NOMO-1 treated with DMSO at 0.1 percent for 48 hours (cell line): ENCODE measurements at regions not wholly inside any gene's neighbourhood (a gene's known extent, or its start where the extent isn't known, plus 50 kb on each side); places are given as distances from the start of the nearest gene placed in this dataset.
"Not testable (repeated sequence)": the region's sequence is repeated elsewhere in the genome, so short reads cannot be mapped to it uniquely, and the experiment has no call there.

Experiments
- DNase-seq: peaks from one replicate; lab custom pipeline; 2025; ENCODE audit not compliant: unreplicated experiment; lab: John Stamatoyannopoulos, UW

DNA sequence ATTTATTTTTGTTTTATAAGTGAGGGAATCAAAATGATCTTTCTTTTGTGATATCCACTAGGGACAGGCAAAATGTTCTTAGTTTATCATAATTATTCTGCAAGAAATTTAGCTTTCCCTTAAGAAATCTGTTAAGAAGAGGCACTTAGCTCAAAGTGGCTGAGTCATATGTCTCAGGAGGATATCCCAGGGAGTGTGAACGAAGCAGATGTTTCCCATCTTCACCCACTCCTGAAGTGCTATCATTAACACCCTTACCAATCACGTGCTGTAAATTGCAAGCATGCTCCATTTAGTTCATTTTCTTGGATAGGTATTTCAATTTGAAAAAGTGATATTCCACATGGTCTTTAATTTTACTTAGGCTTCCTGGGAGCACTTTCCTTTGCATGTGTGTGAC is 774.3 kb upstream of the TMEFF2 start:
- no peak for DNase-seq

DNA sequence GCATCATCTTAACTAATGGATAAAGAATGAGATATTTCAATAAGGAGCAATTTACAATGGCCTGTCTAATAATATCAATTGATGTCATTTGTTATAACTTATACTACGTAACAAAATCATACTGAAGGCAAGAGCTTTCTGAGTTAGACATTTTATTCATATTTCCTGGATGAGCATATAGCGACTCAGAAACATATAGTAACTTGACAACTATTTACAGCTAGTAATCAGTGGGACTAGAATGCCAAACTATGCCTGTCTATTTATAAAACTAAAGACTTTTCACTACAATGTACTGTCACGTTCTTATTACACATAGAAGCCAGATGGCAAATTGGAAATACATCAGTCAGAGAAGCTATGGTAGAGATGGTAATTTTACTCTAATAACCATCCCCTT is 766.2 kb upstream of the TMEFF2 start:
- DNase-seq: no peak

GRCh38 chr2:192958615-192959014 is 763.9 kb upstream of the TMEFF2 start:
- not testable (repeated sequence) for DNase-seq

DNA sequence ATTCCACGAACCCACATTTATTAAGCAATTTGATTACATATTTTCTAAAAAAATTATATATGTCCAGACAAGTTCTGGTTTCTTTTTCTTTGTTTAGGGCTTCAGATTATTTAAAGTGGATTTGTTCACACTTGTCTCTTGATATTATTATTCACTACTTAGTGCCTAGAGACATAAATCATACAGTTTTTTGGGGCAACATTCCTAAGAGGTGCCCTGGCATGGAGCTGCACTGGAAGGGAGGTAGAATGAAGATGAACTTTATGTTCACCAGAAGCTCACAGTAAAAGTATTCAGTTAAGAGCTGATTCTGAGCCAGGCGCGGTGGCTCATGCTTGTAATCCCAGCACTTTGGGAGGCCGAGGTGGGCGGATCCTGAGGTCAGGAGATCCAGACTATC is 762.7 kb upstream of the TMEFF2 start:
- DNase-seq: no peak

- no peak for DNase-seq
These were observed 758.4 kb upstream of the TMEFF2 start for GRCh38 chr2:192953116-192953515.

- no peak for DNase-seq
These were observed 757.5 kb upstream of the TMEFF2 start for GRCh38 chr2:192952245-192952644.

DNA sequence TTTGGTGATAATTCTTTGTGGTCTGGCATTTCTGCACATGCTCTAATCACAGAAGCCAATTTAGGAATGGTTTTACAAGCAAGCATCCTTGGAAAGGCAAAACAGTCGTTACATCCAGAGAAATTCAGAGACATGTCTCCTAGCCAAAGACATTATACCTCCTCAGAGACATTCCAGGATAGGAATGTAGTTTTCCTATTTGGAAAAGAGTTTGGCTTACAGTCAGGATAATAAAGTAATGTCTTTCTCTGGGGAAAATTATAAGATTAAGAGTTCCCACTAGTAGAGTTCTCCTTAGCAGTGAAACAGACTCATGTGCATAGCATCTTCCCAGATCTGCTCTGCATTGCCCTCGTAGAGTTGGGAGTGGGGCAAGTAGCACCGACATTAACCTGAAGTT is 753.6 kb upstream of the TMEFF2 start:
- DNase-seq: no peak

GRCh38 chr2:192947352-192947751 is 752.6 kb upstream of the TMEFF2 start:
- DNase-seq: no peak

DNA sequence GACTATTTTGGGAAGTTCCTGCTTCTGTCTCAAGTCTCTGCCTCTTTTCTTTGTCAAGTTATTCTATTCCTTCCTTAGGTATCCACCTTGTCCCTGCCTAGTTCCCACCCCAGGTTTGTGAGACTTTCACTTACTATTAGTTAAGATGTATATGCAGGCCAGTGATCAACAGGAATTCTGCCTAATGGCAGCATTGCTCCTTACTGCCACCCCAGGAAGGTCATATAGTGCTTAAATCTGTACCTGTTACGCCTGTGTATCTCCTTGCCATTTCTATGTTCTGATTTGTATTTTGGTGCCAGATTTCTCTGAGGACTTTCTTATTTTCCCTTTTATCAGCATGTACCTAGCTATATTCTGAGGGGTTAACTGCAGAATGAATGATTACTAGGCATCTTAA is 746.0 kb upstream of the TMEFF2 start:
- DNase-seq: no peak

- no peak for DNase-seq
These were observed 737.6 kb upstream of the TMEFF2 start for GRCh38 chr2:192932376-192932775.

- not testable (repeated sequence) for DNase-seq
These were observed 726.9 kb upstream of the TMEFF2 start for GRCh38 chr2:192921631-192922030.

GRCh38 chr2:192901446-192901845 is 706.7 kb upstream of the TMEFF2 start:
- no peak for DNase-seq

DNA sequence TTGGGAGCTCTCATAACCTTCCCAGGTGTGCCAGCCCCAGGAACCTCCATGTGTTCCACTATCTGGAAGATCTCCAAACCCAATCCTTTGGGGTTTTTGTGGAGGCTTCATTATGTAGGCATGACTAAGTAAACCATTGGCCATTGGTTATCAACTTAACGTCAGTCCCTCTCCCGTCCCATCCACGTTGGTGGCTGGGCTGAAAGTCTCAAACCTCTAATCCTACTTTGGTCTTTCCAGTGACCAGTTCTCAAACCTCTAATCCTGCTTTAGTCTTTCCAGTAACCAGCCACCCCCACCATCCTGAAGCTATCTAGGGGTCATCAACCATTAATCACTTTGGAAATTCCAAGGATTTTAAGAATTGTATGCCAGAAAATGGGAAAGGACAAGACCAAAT is 704.7 kb upstream of the TMEFF2 start:
- no peak for DNase-seq

DNA sequence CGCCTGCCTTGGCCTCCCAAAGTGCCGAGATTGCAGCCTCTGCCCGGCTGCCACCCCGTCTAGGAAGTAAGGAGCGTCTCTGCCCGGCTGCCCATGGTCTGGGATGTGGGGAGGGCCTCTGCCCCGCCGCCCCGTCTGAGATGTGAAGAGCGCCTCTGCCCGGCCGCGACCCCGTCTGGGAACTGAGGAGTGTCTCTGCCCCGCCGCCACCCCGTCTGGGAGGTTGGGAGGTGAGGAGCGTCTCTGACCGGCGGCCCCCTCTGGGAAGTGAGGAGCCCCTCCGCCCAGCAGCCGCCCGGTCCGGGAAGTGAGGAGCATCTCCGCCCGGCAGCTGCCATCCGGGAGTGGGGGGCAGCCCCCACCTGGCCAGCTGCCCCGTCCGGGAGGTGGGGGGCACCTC is 699.2 kb upstream of the TMEFF2 start:
- DNase-seq: not testable (repeated sequence)

GRCh38 chr2:192888109-192888508 is 693.4 kb upstream of the TMEFF2 start:
- no peak for DNase-seq

DNA sequence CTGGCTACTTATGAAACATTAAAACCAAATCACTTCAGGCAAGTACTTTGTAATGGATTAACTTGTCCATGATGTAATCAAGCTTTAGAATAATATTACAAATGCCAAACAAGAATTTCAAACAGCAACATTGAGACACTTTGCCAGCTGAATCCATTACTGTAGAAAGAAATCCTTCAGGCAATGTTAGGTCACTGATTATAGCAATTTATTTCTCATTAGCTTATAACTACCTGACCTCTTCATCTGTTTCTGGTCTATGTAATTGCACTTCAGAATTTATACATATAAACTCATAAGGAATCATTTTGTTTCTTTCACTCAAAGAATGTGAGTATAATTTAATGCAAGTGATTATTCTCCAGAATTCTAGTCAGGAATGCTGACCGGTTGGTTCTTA is 692.6 kb upstream of the TMEFF2 start:
- no peak for DNase-seq

DNA sequence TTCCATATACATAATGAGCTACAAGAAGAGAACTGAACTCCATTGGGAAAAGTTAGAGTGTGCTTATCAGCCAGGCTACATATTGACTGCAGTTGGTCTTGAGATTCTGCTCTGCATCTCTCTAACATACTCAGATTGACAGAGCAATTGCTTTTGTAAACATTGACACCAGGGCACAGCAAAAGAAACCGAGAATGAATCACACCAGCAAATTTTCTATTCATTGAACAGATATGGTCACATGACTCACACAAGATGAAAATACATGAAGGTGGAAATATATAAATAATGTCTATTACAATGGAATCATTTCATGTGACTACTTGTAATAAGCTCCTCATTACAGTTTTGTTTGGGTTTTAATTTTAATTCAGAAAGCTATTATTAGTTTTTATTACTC is 691.9 kb upstream of the TMEFF2 start:
- DNase-seq: no peak

DNA sequence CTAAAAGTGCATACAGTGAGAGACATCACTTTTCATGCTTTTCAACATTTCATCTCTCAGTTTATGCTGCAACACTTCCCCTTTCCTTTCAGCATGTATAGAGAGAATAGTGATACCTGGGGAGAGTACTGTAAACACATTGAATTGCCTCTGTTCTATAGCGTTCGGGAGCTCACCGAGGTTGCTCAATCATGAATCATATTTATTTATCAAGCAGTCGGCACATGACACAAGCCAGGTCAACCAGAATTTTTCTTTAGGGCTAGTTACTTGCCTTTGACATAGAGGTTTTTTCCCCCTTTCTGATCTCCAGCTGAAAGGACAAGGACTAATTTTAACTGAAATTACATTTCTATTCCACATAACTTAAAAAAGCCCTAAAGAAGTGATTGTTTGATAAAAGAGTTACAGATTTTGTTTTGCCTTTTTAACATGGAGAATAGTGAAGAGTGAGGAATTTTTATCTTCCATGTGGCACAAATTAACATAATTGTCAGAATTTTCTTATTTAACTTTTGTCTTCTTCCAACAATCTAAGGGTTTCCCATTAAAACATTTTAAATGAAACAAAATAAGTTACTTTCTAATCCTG is 690.9 kb upstream of the TMEFF2 start:
- peak; percentile 12 for DNase-seq

DNA sequence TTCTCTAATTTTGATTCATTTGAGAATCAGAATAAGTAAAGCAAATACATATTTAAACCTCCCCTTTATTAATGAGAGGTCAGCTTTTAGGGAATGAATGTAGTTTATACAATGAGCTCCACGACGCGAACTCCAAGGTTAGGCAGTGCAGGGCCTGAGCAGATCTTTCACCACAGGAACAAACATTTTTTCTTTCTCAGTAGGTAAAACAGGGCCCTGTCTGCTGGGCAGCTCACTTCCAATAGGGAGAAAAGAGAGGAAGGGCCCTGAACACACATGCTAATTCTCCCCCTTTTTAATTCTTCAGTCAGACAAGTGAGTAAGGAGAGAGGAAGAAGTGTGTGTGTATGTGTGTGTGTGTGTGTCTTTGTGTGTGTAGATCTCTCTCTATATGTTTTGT is 682.4 kb upstream of the TMEFF2 start:
- DNase-seq: no peak

- no peak for DNase-seq
These were observed 682.0 kb upstream of the TMEFF2 start for GRCh38 chr2:192876698-192877097.

DNA sequence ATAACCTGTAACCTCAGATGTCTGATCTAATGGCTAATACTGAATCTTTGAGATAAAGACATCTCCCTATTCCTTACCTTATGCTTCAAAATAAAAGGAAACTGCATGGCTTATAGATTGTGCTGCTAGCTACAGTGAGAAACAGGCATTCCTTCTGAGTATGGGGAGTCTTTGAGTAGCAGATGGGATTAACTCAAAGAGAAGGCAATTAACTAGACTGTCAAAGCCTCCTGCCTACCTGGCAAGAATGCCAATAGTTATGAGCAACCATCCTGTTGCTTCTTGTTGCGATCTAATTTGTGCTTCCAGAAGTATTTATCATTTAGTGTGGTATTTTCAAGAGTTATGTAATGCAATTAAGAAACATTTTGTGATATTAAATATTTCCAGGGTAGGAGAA is 660.0 kb upstream of the TMEFF2 start:
- DNase-seq: no peak

GRCh38 chr2:192854031-192854430 is 659.3 kb upstream of the TMEFF2 start:
- no peak for DNase-seq

GRCh38 chr2:192828947-192829346 is 634.2 kb upstream of the TMEFF2 start:
- no peak for DNase-seq

DNA sequence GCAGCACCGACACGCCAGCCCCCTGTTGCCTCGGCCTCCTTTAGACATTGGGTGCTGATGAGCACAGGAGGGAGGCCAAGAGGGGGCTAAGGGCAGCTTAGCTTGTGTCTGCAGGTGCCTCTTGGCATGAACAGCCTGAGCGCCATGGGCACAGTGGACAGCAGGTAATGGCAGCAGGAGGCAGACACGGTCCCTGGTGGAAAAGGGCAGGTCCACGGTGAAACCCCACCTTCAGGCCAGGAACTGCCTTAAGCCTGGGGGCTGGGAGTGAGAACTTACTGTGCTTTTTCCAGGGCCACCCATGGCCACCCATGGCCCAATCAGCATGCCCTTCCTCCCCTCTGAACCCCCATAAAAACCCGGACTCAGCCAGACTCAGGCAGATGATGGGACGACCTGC is 633.4 kb upstream of the TMEFF2 start:
- no peak for DNase-seq
